Keratinocyte (primary cell): ENCODE measurements at regions not wholly inside any gene's neighbourhood (a gene's known extent, or its start where the extent isn't known, plus 50 kb on each side); places are given as distances from the start of the nearest gene placed in this dataset.

Experiments used
- DNase-seq: peaks from one replicate; pipeline ENCODE4 v3.0.0-alpha.2; 2011; ENCODE audit warnings: low read depth, missing footprints, low spot score
- FAIRE-seq: peaks from 2 replicates; lab custom pipeline; 2011; peaks lifted over from hg19 to GRCh38; lab: Jason Lieb, UNC
- H2AFZ ChIP-seq: 2 replicates; pipeline ENCODE4 v1.6.0; 2012; ENCODE audit warnings: low read length, control low read depth, inconsistent platforms; ENCODE audit not compliant: control insufficient read depth
- H3K27ac ChIP-seq: 2 replicates; pipeline ENCODE4 v1.5.1; 2011; ENCODE audit warnings: low read length; ENCODE audit not compliant: control insufficient read depth, insufficient read depth
- H3K27me3 ChIP-seq: 3 replicates; pipeline ENCODE4 v1.6.0; 2011; ENCODE audit warnings: low read length; ENCODE audit not compliant: control insufficient read depth, insufficient read depth; ENCODE audit errors: extremely low read depth
- H3K36me3 ChIP-seq, 2 experiments: 2 replicates in 1 of 2; 3 replicates in 1 of 2; pipeline ENCODE4 v1.5.1; 2011; ENCODE audit warnings: low read length in 2 of 2, mild to moderate bottlenecking in 1 of 2; ENCODE audit not compliant: control insufficient read depth in 2 of 2, insufficient read depth in 2 of 2; ENCODE audit errors: extremely low read depth in 1 of 2
- H3K4me1 ChIP-seq: 3 replicates; pipeline ENCODE4 v1.5.1; 2011; ENCODE audit warnings: low read length; ENCODE audit not compliant: control insufficient read depth, insufficient read depth; ENCODE audit errors: extremely low read depth
- H3K4me2 ChIP-seq: 3 replicates; pipeline ENCODE4 v1.6.0; 2011; ENCODE audit warnings: low read depth, low read length; ENCODE audit not compliant: control insufficient read depth, insufficient read depth; ENCODE audit errors: extremely low read depth
- H3K4me3 ChIP-seq, 3 experiments: fragments of 200-600 bp in 1 of 3; sonication (generic) in 1 of 3; 2 replicates in 2 of 3; 3 replicates in 1 of 3; pipeline ENCODE4 v1.5.1; 2011 to 2016; ENCODE audit warnings: low read length in 3 of 3, mild to moderate bottlenecking in 3 of 3, control low read depth in 2 of 3, inconsistent platforms in 1 of 3, low read depth in 1 of 3, mixed read lengths in 1 of 3, mixed run types in 1 of 3, moderate library complexity in 1 of 3; ENCODE audit not compliant: control insufficient read depth in 2 of 3, insufficient read depth in 2 of 3; ENCODE audit errors: extremely low read depth in 1 of 3
- H3K79me2 ChIP-seq: 2 replicates; pipeline ENCODE4 v1.6.0; 2012; ENCODE audit warnings: low read length; ENCODE audit not compliant: control insufficient read depth, insufficient read depth
- H3K9ac ChIP-seq: 3 replicates; pipeline ENCODE4 v1.6.0; 2011; ENCODE audit warnings: low read length; ENCODE audit not compliant: control insufficient read depth, insufficient read depth; ENCODE audit errors: extremely low read depth
- H3K9me1 ChIP-seq: 3 replicates; pipeline ENCODE4 v1.6.0; 2011; ENCODE audit warnings: low read length; ENCODE audit not compliant: control insufficient read depth, insufficient read depth; ENCODE audit errors: extremely low read depth
- H3K9me3 ChIP-seq: 2 replicates; pipeline ENCODE4 v1.5.1; 2012; ENCODE audit warnings: low read depth, low read length; ENCODE audit not compliant: control insufficient read depth
- H4K20me1 ChIP-seq: 3 replicates; pipeline ENCODE4 v1.6.0; 2011; ENCODE audit warnings: low read length; ENCODE audit not compliant: control insufficient read depth, insufficient read depth; ENCODE audit errors: extremely low read depth
- CTCF ChIP-seq, 3 experiments: IDR thresholded peaks in 1 of 3; conservative IDR thresholded peaks in 1 of 3; optimal IDR thresholded peaks in 1 of 3; 2 replicates in 2 of 3; 3 replicates in 1 of 3; pipeline versions ENCODE3 to v1.5.1; 2011; ENCODE audit warnings: low read length in 3 of 3, mild to moderate bottlenecking in 3 of 3, moderate library complexity in 2 of 3, control low read depth in 1 of 3, inconsistent platforms in 1 of 3; ENCODE audit not compliant: insufficient read depth in 2 of 3; ENCODE audit errors: extremely low read depth in 1 of 3
- EZH2 ChIP-seq: IDR thresholded peaks from one replicate; pipeline ENCODE4 v1.6.1; 2012; ENCODE audit warnings: inconsistent platforms, mild to moderate bottlenecking, low read length, moderate library complexity
- dilution Hi-C: fragments of 300-500 bp; cut with MboI; formaldehyde crosslinking; loops from one replicate; pipeline ENCODE4 v1.7.0; 2020; ENCODE audit warnings: low sequenced_read_pairs; ENCODE audit not compliant: extremely low pct_ligation_motif_present

GRCh38 chr18:53639687-53640086 is 584.8 kb downstream of the MBD2 start:
- TF ChIP-seq EZH2 (no peak), CTCF (optimal IDR thresholded peaks at IDR 0.05 in 1 of 3, IDR thresholded peaks at IDR 0.05 in 1 of 3, conservative IDR thresholded peaks at IDR 0.05 in 1 of 3; ENCODE audit: extremely low read depth in 1 of 3, insufficient read depth in 2 of 3, low read length in 3 of 3) (no peak)
- dilution Hi-C loops = no loop called here
- no peaks in the 10 kb centered on the region for H3K36me3 ChIP-seq
- FAIRE-seq = no peak
- no peaks in the 10 kb centered on the region for H3K9me1 ChIP-seq
- H4K20me1 ChIP-seq = no peaks in the 10 kb centered on the region
- no peak overlapping the region for H3K27ac ChIP-seq
- H2AFZ ChIP-seq = no peak overlapping the region
- H3K27me3 ChIP-seq = no peaks in the 10 kb centered on the region
- no peaks in the 10 kb centered on the region for H3K79me2 ChIP-seq
- H3K4me3 ChIP-seq = no peak overlapping the region
- H3K9ac ChIP-seq = no peak overlapping the region
- H3K4me2 ChIP-seq = no peak overlapping the region
- DNase-seq = no peak
- H3K4me1 ChIP-seq = no peaks in the 10 kb centered on the region
- no peaks in the 10 kb centered on the region for H3K9me3 ChIP-seq

GRCh38 chr18:53629337-53629736 is 595.1 kb downstream of the MBD2 start:
- Histone ChIP-seq H3K4me3 (no peak overlapping the region), H3K27me3 (no peaks in the 10 kb centered on the region), H2AFZ (no peak overlapping the region), H3K79me2 (no peaks in the 10 kb centered on the region), H3K4me2 (no peak overlapping the region), H3K9ac (no peak overlapping the region), H3K9me1 (no peaks in the 10 kb centered on the region), H4K20me1 (no peaks in the 10 kb centered on the region), H3K36me3 (no peaks in the 10 kb centered on the region), H3K27ac (no peak overlapping the region), H3K9me3 (peaks cover 3% of the 10 kb centered on the region), H3K4me1 (no peaks in the 10 kb centered on the region)
- FAIRE-seq (no peak), DNase-seq (no peak)
- TF ChIP-seq EZH2 (no peak), CTCF (optimal IDR thresholded peaks at IDR 0.05 in 1 of 3, IDR thresholded peaks at IDR 0.05 in 1 of 3, conservative IDR thresholded peaks at IDR 0.05 in 1 of 3; ENCODE audit: extremely low read depth in 1 of 3, insufficient read depth in 2 of 3, low read length in 3 of 3) (no peak)
- dilution Hi-C loops = no loop called here
